Tongue (tissue), 1 donor: ENCODE measurements at regions not wholly inside any gene's neighbourhood (a gene's known extent, or its start where the extent isn't known, plus 50 kb on each side); places are given as distances from the start of the nearest gene placed in this dataset.

ENCODE experiments used
- DNase-seq: peaks from one replicate; pipeline ENCODE4 v3.0.0-alpha.2; 2015

DNA sequence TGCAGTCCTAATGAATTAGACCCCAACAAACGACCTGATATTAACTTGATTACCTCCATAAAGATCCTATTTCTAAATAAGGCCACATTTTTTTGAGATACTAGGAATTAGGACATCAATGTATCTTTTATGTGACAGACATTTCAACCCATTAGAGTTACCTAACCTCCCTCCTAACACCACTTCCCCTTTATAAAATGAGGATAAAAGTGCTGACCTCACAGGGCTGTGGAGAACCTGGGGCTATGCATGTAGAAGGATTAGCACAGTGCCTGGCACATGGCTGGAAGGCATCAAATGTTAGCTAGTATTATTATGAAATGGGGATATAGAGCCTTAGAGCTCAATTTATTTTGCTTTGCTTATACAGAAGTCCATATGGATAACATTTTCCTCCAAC lies 53.5 kb upstream of the LRRN1 start:
- no peak for DNase-seq

DNA sequence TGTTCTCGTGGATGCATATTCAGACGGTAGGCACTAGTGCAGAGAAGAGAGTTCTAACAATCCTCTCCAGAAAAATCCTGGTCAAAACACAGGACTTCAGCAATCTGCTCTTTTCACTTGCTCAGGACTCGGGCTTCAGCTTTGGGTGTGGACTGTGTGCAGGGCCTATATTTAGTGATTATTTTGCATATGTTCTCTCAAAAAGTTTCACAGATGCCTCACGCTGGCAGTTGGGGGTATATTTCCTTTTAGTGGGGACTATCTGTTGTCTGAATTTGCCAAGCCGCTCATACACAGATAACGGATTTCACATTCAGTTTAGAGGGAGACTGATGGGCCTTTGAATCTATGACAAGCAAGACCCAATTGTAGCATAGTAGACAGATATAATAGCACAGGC lies 54.4 kb upstream of the LRRN1 start:
- no peak for DNase-seq

DNA sequence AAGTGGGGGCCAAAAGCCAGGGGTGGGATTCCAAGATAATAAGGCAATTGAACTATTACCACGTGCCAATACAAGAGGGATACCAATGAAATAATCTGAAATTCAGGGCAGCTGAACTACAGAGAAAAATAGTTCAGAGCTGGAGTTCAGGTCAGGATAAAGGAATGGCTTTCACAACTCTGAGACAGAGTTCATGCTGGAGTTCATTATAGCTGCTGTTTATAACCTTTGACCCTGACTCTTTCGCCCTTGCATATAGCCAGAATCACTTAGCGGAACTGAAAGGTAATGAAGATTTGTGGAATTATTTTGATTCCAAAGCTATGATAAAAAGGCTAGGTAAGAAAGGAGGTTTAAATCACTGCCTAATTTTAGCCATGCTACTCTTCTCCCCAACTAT lies 55.5 kb upstream of the LRRN1 start:
- DNase-seq: no peak

DNA sequence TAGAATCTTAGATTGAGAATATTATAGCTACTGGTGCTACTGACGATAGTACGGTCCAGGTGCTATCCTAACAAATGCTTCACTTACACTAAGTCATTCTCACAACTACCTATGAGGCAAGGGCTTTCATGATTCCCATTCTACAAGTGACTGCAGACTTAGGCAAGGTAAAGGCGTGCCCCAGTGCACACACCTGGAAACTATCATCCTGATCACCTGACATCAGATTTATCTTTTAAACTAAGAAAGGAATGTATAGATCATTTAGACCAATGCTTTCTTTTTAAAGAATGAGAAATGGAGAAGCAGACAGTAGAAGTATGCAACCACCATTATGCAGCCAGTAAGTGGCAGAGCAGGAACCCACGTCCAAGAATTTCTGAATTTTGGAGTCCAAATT lies 59.2 kb upstream of the LRRN1 start:
- DNase-seq: no peak

DNA sequence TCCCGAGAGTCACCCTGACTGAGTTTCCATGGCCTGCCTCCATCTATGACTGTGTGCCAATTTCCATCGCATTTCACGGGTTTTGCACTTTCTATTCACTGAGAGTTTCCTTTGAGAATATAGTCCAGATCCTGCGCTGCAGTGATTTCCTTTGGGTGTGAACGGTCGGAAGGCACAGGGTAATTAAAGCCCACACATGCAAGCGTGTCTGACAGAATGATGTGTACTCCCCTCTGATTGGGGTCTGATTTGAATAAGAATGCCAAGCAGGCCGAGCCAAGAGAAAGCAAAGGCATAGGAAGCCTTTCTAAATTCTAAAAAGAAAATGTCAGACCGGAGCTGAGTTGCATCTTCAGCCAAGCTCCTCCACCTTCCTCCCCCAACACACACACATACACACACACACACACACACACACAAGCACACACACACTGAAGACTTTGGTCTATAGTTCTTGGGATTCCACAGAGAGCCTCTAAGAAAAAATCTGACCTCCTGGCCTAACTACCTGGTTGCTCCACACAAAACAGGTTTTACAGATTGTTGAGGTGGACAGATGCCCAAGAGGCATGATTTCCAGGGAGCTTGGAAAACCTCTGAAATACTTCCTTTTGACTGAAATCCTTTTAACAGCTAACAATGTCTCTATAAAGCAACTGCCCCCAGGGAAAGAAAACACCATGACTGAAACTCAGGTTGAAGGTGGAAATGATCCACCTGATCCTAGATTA lies 59.7 kb upstream of the LRRN1 start:
- no peak for DNase-seq

DNA sequence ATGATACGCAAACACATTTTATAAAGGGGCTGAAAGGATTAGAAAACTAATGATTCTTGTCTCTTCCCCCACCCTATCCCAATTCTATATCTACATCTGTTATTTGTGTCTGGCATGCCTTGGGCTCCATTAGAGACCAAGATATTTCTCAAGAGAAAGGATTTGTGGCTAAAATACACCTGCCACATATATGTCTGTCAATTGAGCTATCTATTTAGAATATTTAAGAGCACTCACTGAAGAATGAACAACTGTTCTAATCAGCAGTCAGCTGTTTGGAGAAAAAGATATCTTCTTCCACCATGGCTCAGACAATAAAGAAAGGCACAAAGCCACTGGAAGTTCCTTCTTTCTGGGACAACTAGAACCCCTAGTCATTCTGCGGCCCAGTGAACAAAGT lies 61.7 kb upstream of the LRRN1 start:
- peak; percentile 83 for DNase-seq

DNA sequence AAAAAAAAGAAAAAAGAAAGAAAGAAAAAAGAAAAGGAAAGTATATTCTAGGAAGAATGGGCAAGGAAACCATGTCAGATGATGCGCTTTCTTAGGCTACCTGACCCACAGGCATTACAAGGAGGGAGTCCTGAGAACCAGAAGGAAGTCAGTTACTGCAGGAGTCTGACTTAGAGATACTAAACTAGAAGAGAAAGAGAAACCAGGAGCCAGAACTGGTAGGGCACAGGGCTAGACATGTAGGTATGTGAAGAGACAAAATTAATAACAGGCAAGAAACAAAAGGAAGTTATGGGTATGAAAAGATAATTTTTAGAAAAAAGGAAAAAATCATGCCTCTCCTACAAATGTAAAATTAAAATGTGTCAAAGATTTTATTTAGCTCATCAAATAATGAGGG lies 63.3 kb upstream of the LRRN1 start:
- no peak for DNase-seq

DNA sequence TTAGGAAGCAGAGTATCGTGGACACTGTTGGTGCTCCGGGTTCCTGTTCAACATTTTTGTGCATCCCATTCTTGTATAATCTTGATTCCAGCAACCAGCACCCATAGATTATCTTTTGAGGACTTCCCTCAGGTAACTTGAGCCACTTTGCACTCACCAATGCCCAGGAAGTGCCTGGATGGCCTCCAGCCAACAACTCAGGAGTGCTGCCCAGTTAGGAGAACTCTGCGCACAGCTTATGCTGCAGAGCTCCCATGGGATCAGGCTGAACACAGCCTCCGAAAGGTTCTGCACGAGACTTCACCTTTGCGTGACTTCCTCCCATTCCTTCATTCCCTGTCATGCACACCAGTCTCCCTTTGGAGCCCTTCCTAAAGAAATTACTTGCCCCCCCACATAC lies 64.3 kb upstream of the LRRN1 start:
- DNase-seq: peak; percentile 43

DNA sequence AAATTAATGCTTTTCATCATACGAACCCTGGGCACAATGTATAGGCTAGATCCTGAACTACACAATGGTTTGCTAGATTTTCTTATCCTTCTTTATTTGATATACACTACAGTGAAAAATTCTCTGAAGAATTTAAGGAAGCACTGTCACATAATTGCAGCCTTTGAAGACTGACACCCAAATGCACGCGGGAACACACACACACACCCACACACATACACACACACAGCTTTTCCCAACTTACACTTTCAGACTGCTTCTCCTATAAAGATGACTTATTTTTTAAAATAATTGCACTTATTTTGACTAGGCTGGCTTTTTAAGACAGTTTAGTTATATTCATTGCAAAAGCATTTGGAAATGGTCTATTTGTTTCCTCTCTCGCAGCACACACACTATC lies 70.0 kb upstream of the LRRN1 start:
- DNase-seq: no peak

DNA sequence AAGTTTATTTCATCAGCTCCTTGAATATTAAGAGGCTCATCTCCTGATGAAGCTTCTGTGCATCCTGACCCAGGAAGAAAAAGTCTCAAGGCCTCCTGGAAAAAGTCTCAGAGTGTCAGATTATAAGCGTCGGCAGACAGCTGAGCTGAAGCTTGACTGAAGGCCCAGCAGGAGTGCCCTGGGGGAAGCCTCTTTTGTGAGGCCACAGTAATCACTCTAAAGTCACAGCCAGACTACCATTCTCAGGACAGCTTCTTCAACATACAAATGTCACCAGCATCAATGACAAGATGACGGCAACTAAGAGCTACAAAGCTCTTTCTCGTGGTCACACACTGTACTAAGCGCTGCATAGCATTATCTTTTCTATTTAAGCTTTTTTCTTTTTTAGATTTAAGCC lies 72.7 kb upstream of the LRRN1 start:
- DNase-seq: peak; percentile 24

DNA sequence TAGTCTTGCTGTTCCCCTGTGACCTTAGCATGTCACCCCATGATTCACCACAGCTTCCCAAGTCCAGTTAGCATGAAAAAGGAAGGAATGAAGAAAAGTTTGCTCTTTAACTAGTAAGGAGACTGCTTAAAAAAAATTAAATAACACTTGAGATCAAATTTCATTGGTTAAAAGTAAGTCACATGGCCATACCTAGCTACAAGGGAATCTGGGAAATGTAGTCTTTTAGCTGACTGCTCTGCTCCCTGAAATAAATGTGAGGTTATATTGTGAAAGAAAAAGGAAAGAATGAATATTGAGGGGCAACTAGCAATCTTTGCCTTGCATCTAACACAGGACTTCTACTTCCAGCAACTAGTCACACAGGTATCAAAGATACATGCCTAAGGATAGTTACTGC lies 84.7 kb upstream of the LRRN1 start:
- no peak for DNase-seq

DNA sequence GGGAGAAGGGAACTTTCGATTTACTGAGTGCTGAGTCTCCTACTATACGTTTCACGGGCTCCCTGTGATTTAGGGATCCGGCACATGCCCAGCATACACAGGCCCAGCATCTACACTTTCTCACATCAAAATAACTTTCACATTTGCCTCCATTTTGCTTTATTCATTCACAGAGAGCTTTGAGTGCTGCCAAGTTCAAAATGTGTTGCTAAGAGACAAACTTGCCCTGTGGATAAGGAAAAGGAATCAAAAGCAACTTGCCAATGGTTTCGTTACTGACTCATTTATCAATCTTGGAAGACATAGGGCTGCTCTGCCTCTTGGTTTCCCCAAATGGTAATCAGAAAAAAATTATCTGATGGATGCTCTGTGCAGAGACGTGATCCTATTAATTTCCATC lies 86.3 kb upstream of the LRRN1 start:
- DNase-seq: no peak

DNA sequence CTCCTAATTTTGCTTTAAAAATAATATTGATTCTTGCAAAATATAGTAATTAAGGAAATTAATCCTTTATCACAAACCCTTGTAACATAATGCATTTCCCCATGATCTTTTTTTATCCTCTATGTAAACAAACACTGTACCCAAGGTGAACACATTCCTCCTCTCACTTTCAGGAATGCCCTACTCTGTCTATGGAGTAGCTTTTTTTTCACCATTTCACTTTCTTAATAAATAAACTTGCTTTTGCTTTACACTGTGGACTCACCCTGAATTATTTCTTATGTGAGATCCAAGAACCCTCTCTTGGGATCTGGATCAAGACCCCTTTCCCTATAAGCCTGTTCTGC lies 90.5 kb upstream of the LRRN1 start:
- no peak for DNase-seq

DNA sequence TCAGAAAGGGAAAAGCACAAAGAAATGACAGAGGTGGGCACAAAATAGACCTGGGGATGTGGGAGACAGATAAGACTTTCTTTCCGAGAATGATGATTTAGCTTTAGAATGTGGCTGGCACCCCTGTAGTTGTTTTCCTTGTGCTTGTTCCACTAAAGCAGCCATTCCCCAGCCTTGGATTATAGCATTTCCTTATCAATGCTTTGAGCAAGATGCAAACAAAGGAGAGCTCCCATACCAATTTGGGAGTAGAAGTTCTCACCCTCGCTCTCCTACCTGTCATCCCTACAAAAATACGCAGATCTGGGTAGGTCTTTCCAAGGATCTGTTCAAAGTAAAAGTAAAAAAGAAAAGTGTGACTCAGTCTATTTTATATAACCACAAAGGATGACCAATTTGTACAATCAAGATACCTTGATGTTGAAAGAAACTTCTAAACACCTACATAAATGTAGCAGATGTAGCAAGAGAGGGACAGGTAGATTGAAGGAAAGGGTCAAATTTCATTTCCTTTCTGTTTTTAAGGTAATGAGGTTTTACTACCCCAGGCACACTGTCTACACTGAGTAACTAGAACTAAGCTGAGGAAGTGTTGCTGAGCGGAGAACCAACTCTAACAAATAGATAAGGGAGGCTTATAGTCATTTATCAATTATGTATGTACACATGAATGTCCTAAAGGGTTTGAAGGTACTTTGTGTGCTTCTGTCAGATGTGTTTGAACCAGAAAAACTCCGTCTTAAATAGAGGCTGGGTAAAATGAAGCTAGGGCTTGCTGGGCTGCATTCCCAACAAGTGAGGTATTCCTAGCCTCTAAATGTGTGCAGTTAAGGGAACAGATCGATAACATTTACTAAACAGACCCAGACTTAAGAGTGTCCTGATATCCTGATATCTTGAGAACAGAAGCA lies 91.1 kb upstream of the LRRN1 start:
- peak; percentile 13 for DNase-seq

DNA sequence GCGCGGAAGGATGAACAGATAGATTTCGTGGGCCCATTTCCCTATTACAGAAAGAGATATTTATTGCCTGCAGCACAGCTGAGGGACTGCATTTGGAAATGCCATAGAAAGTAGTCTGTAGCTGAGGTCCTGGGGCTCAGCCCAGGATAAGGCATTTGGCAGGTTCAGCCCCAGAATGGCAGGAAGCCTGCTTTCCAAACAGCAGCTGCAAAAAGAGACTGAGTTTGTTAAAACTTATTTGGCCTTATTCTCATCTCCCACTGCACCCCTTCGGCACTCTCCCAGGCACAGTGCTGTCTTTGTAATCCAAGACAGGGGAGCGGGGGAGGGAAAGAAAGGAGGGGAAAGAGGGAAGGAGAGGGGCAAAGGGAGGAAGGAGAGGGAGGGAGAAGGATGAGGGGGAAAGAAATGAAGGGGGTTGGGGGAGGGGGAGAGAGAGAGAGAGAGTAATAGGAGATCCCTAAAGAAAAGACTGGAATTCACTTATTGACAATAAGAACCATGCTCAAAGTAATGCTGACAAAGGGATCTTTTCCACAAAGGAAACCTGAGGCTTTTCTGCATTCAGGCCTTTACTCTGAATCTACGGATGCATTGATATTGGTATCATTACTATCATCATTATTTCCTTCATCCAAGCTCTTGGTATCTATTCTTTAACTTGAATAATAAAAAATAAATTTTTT lies 94.0 kb upstream of the LRRN1 start:
- peak; percentile 93 for DNase-seq

DNA sequence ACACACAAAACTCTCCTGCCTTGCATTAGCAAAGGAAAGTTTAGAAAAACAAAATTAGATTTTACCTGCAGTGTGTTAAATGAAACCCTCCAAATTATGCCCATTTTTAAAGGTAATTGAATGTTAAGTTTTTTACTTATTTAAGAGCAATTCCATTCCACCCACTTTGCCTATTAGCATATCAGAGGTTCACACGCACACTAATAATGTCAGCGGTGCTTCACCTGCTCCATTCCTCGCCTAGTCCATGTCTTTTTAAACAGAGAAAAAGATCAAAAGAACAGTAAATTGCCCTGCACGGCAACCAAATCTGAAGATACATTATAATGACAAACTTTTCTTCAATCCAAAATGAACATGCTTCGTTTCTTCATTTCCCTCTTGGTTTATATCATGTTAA lies 97.3 kb upstream of the LRRN1 start:
- DNase-seq: no peak

DNA sequence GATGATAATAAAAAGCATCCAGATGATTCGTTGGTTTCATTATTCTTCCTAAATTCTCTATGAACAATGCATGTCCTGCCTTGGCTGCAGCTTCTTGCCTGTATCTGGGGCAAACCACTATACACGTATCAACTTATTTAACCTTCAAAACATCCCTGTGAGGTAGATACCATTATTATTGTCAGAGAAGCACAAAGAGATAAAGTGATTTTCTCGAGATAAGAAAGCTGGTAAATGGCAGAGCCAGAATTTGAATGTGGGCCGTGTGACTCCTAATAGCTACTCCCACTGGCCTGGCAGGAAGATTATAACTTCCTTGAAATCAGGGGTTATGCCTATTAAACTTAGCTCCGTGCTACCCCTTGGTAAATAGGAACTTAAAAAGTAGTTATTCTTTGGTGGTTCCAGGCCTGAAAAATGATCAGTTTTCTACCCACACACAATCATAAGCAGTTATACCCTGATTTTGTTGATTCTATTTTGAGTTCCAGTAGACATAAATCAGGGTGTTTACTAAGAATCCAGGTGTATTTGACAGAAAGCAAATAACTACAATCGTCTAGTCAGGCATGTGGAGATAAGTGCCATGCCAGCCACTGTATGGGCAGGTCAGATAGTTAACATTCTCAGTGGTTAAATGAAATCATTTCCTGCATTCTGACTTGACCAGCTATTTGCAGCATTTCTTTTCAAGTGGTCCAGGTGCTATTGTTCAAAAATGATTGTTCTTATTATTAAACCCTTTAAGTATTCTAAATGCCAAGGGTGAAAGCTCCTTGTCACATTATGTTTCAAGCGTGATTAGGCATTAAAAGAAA lies 99.2 kb upstream of the LRRN1 start:
- no peak for DNase-seq

DNA sequence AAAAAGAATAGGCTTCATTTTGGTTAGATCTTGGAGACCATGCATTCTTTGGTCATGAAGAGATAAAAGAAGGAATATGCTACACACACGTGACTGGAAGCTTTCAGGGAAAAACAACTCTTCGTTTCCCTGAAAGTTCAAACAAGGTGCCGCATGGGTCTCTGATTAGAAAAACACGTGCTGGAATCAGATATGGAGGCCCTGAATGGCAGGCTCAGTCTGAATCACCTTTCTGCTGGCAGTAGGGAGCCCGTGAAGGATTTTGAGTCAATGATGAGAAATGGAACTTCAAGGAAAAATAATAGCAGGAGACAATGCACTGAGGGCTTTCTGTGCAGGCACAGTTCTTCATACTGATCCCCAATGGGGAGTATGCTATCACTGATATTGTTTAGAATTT lies 99.8 kb upstream of the LRRN1 start:
- DNase-seq: no peak

DNA sequence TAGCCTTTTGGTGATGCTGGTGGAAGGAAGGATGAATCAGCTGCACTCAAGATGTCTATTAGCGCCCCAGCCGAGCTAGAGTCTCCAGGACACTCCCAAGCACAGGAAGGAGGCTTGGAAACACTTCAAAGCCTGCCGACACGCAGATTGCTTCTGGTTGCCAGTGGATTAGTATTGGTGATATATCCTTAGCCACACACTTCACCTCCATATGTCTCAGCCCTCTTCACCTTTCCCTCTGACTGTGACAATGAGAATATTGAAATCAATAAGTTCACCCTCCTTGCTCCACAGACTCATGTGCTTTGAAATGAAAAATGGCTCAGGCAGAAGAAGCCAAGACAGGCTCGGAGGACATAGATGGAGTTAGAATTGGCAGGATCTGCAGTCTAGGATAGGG lies 102.9 kb upstream of the LRRN1 start:
- no peak for DNase-seq

DNA sequence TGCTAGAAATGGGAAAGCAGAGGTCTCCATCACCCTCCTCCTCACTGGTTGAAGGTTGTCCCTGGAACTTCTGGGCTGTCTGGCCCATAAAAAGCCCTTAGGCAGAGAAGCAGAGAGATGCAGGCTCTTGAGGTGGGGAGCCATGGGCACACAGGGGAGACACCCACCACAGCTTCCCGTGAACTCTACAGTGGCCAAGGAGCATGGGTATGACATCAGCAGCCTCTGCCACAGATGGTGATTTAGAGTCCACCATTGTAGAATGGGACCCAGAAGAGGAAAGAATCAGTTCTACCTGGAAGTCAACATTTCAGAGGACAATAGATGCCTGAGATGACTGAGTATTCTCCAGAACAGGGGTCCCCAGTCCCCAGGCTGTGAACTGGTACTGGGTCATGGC lies 105.6 kb upstream of the LRRN1 start:
- no peak for DNase-seq

DNA sequence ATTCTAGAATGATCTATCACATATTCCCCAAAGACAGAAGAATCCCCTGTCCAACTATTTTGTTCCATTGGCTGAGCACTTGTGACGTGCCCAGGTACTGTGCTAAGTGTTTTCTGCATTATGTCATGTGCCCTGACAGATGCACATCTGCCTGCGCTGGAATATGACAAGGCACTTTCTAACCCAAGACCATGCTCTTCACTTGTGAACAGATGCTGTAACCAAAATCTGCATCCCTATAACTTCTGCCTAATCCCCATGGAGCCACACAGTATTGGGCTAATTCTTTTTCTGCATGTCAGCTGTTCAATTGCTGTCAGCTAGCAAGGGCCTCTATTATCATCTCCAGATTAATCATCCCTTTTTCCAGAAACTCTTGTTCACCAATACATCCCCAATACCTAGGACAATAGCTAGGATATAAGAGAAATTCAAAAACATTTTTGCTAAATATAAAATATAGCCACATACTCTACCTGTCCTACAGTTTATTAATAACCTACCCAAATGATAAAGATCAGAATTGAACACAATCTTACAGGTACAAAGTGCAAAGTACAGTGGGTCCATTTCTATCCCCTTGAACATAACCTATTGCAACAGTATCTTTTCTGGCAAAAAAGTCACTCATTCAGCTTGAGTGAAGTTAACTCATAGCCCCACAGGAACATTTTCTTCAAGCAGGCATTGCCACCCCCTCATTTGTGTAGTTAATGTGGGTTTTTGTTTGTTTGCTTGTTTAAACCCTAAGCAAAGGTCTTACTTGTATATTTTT lies 109.4 kb upstream of the LRRN1 start:
- DNase-seq: peak; percentile 45
